Prostate gland (tissue), 2 donors: ENCODE measurements at regions not wholly inside any gene's neighbourhood (a gene's known extent, or its start where the extent isn't known, plus 50 kb on each side); places are given as distances from the start of the nearest gene placed in this dataset.

ENCODE experiments used
- DNase-seq: peaks from one replicate; pipeline ENCODE4 v3.0.0-alpha.2; 2019; ENCODE audit warnings: low spot score
- H3K27ac ChIP-seq, 2 donors: fragments of 200-600 bp; sonication (generic); 2 replicates each; pipeline ENCODE4 v1.5.1; 2017 to 2019
- H3K27me3 ChIP-seq: fragments of 200-600 bp; sonication (generic); replicated peaks from 2 replicates; pipeline ENCODE4 v1.5.1; 2019; ENCODE audit not compliant: insufficient read depth
- H3K36me3 ChIP-seq, 2 donors: fragments of 200-600 bp; sonication (generic); 1 replicate in 1 of 2; 2 replicates in 1 of 2; pipeline versions ENCODE4 v1.5.1 to v1.8.1; 2017 to 2019
- H3K4me1 ChIP-seq: fragments of 200-600 bp; sonication (generic); replicated peaks from 2 replicates; pipeline ENCODE4 v1.5.1; 2019
- H3K4me3 ChIP-seq, 2 donors: fragments of 200-600 bp; sonication (generic); 2 replicates each; pipeline ENCODE4 v1.5.1; 2017 to 2019
- H3K9me3 ChIP-seq: fragments of 200-600 bp; sonication (generic); 2 replicates; pipeline ENCODE4 v1.5.1; 2017
- CTCF ChIP-seq, 4 experiments: fragments of 200-600 bp in 2 of 4; fragments of 450-650 bp in 2 of 4; sonication (generic) in 2 of 4; IDR thresholded peaks; 1 replicate in 3 of 4; 2 replicates in 1 of 4; pipeline ENCODE4 v1.5.1; 2016 to 2019; ENCODE audit warnings: antibody characterized with exemption in 4 of 4, mild to moderate bottlenecking in 2 of 4, moderate library complexity in 2 of 4
- POLR2A ChIP-seq: fragments of 450-650 bp; IDR thresholded peaks from one replicate; pipeline ENCODE4 v1.6.1; 2016; ENCODE audit warnings: antibody characterized with exemption, mild to moderate bottlenecking
- POLR2AphosphoS5 ChIP-seq: sonication (generic); formaldehyde crosslinking; IDR thresholded peaks from one replicate; pipeline ENCODE4 v1.6.1; 2017; ENCODE audit warnings: antibody characterized with exemption
- WGBS: methylation state at CpG from one replicate; pipeline ENCODE4 v1.1.5; 2018; 5-methylcytosine and 5-hydroxymethylcytosine counted together
- intact Hi-C: fragments of 100-400 bp; cut with DNase I; formaldehyde crosslinking; loops from one replicate; pipeline ENCODE4 v1.14.2; 2022

GRCh38 chr12:67876305-67876915, 112.8 kb upstream of the IFNG-AS1 start:
- Histone ChIP-seq H3K27ac (no peak overlapping the region), H3K4me1 (no peaks in the 10 kb centered on the region), H3K9me3 (no peaks in the 10 kb centered on the region), H3K4me3 (no peak overlapping the region), H3K36me3 (no peaks in the 10 kb centered on the region), H3K27me3 (no peaks in the 10 kb centered on the region)
- DNase-seq: no peak
- TF ChIP-seq CTCF (IDR thresholded peaks at IDR 0.05) (no peak), POLR2AphosphoS5 (no peak), POLR2A (no peak)
- intact Hi-C loops: no loop called here

DNA sequence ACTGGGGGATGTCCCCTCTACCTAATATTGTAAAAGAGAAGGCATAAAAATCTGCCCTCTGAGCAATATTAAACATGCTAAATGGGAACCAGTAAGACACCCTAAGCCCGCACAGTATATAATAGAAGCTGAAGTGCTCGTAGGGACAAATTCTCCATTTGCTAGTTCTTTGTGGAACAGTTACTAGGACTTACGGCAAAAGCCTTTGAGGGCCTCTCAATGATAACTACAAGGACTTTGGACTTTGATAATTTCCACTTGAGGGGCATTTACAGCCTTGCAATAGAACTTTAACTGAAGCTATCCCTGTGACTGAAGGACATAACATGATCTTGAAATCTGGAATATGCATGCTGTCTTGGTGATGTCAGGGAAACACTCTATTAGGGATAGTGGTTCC, 111.5 kb upstream of the IFNG-AS1 start:
- intact Hi-C loops: no loop called here
- TF ChIP-seq CTCF (IDR thresholded peaks at IDR 0.05) (no peak), POLR2AphosphoS5 (no peak), POLR2A (no peak)
- H3K4me1 ChIP-seq: no peaks in the 10 kb centered on the region
- H3K4me3 ChIP-seq: no peak overlapping the region
- H3K27me3 ChIP-seq: no peaks in the 10 kb centered on the region
- H3K36me3 ChIP-seq: no peaks in the 10 kb centered on the region
- WGBS: 96% methylated on average over 3 of the region's 3 CpGs
- no peak for DNase-seq
- no peak overlapping the region for H3K27ac ChIP-seq
- H3K9me3 ChIP-seq: no peaks in the 10 kb centered on the region

- Histone ChIP-seq H3K36me3 (no peaks in the 10 kb centered on the region), H3K9me3 (no peaks in the 10 kb centered on the region), H3K4me3 (no peak overlapping the region), H3K27me3 (no peaks in the 10 kb centered on the region), H3K27ac (no peak overlapping the region), H3K4me1 (no peaks in the 10 kb centered on the region)
- TF ChIP-seq CTCF (IDR thresholded peaks at IDR 0.05) (no peak), POLR2A (no peak), POLR2AphosphoS5 (no peak)
- intact Hi-C loops: no loop called here
- no peak for DNase-seq
- WGBS: 83% methylated on average over 5 of the region's 5 CpGs
These were observed 109.3 kb upstream of the IFNG-AS1 start for GRCh38 chr12:67879937-67880336.

DNA sequence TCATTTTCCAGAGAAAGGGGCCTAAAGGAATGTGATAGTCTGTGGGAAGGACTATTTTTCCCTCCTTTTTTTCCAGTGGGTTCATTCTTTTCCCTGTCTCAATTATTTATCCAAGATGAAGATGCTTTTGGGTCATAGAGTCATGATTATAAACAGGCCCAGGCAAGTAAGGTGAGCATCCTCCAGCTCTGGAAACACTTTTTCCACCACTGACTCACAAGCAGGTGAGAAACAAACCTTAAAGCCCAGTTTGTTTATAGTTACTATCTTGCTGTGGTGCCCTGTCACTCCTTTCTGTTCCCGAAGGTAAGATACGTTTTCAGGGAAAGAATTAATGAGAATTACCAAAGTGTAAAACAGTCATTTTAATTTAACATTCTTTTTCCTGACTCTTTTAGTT, 107.7 kb upstream of the IFNG-AS1 start:
- Histone ChIP-seq H3K36me3 (no peaks in the 10 kb centered on the region), H3K27me3 (no peaks in the 10 kb centered on the region)
- DNase-seq: no peak

More for the DNA sequence above, 107.7 kb upstream of the IFNG-AS1 start:
- Histone ChIP-seq H3K4me3 (no peak overlapping the region), H3K27ac (no peak overlapping the region), H3K9me3 (no peaks in the 10 kb centered on the region), H3K4me1 (no peaks in the 10 kb centered on the region)
- intact Hi-C loops: no loop called here
- TF ChIP-seq POLR2AphosphoS5 (no peak), POLR2A (no peak), CTCF (IDR thresholded peaks at IDR 0.05) (no peak)
- 72% methylated on average over 2 of the region's 2 CpGs for WGBS
